CD4-positive, alpha-beta T cell treated with Interleukin-15 for 1 hour (primary cell): ENCODE measurements at regions not wholly inside any gene's neighbourhood (a gene's known extent, or its start where the extent isn't known, plus 50 kb on each side); places are given as distances from the start of the nearest gene placed in this dataset.

Experiments used
- DNase-seq: peaks from one replicate; pipeline ENCODE4 v3.0.0-alpha.2; 2020

GRCh38 chr1:201589186-201589585 lies 50.3 kb downstream of the NAV1 start:
- no peak for DNase-seq

- no peak for DNase-seq
Measured at GRCh38 chr1:201590474-201590873, 51.5 kb downstream of the NAV1 start.

GRCh38 chr1:201591348-201591747 lies 52.4 kb downstream of the NAV1 start:
- no peak for DNase-seq

GRCh38 chr1:201591981-201592380 lies 53.1 kb downstream of the NAV1 start:
- no peak for DNase-seq

- DNase-seq: no peak
Measured at GRCh38 chr1:201593200-201593921, 54.4 kb downstream of the NAV1 start.

- DNase-seq: no peak
Measured at GRCh38 chr1:201594575-201595245, 55.8 kb downstream of the NAV1 start.

- no peak for DNase-seq
Measured at GRCh38 chr1:201595381-201595780, 56.5 kb downstream of the NAV1 start.

GRCh38 chr1:201596101-201596868 lies 57.4 kb downstream of the NAV1 start:
- no peak for DNase-seq

- DNase-seq: no peak
Measured at GRCh38 chr1:201597551-201598230, 58.8 kb downstream of the NAV1 start.

- no peak for DNase-seq
Measured at GRCh38 chr1:201598396-201598795, 59.5 kb downstream of the NAV1 start.

GRCh38 chr1:201598973-201599372 lies 60.0 kb downstream of the NAV1 start:
- no peak for DNase-seq

- DNase-seq: no peak
Measured at GRCh38 chr1:201599548-201599947, 60.6 kb downstream of the NAV1 start.

GRCh38 chr1:201602413-201603265 lies 63.7 kb downstream of the NAV1 start:
- DNase-seq: no peak

- no peak for DNase-seq
Measured at GRCh38 chr1:201603613-201604232, 64.8 kb downstream of the NAV1 start.

- DNase-seq: no peak
Measured at GRCh38 chr1:201605385-201606010, 66.6 kb downstream of the NAV1 start.

GRCh38 chr1:201606096-201606495 lies 67.2 kb downstream of the NAV1 start:
- DNase-seq: no peak

GRCh38 chr1:201606623-201607022 lies 67.7 kb downstream of the NAV1 start:
- DNase-seq: no peak

GRCh38 chr1:201608635-201609395 lies 69.9 kb downstream of the NAV1 start:
- DNase-seq: no peak

- no peak for DNase-seq
Measured at GRCh38 chr1:201609661-201610318, 70.9 kb downstream of the NAV1 start.

GRCh38 chr1:201610858-201611257 lies 71.9 kb downstream of the NAV1 start:
- DNase-seq: no peak
